ENCODE measurements at regions not wholly inside any gene's neighbourhood (a gene's known extent, or its start where the extent isn't known, plus 50 kb on each side); places are given as distances from the start of the nearest gene placed in this dataset.

DNA sequence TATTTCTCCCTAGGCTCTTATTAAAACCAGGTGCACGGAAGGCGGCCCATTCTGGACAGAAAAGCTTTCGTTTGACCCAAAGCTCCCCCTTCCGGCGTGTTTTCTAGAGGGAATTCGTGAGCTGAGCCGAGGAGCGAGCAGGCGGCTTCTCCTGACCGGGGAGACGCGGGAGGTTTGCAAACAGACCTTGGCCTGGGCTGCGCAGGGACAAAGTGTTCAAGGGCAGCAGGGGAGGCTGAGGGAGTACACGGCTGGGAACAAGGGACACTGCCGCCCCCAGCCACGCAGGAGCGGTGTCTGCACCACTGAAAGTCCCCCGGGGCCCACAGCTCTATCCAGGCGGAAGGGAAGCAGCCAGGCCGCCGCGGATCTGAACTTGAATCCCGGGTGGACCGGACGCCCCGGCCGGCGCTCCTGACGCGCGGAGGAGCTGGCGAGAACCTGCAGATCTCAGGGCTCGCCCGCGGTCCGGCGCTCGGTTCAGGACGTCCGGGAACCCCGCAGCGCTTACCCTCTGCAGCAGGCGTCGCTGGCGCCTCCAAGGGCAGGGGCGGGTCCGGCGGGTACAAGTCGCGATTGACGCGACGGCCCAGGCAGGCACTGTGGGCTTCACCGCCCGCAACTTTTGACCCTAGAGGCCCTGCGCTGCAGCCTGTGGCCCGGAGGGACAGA lies 101.9 kb downstream of the WT1 start:
- no peaks in the 10 kb centered on the region for H3K9me3 ChIP-seq (ENCODE audit: control insufficient read depth, insufficient read depth, low read length)
- H3K4ac ChIP-seq (ENCODE audit: low read depth, low read length), result no peak overlapping the region
- H3K4me3 ChIP-seq (ENCODE audit: insufficient read depth, low read depth, low read length), result peak overlapping the region; percentile 35
- H3K79me1 ChIP-seq (ENCODE audit: low read depth in 1 of 2, low read length in 2 of 2), result no peaks in the 10 kb centered on the region
- no peak overlapping the region for H3K18ac ChIP-seq (ENCODE audit: low read depth, low read length)
- intact Hi-C loops (cut with micrococcal nuclease) (no loop called here), in situ Hi-C loops (cut with MboI; ENCODE audit: low sequenced_read_pairs) (no loop called here), dilution Hi-C loops (cut with HindIII; ENCODE audit: low sequenced_read_pairs, unreplicated experiment) (no loop called here)
- H2BK5ac ChIP-seq (ENCODE audit: low read depth, low read length, poor library complexity, severe bottlenecking), result no peak overlapping the region
- no peak overlapping the region for H4K91ac ChIP-seq (ENCODE audit: insufficient read depth, low read depth, low read length)
- H2AK9ac ChIP-seq (replicated peaks; ENCODE audit: low read depth, low read length, poor library complexity), result no peak overlapping the region
- H3K27me3 ChIP-seq (ENCODE audit: control insufficient read depth, insufficient read depth, low read length), result peaks cover 7% of the 10 kb centered on the region
- peak overlapping the region; percentile 85 for H3K4me2 ChIP-seq (ENCODE audit: low read depth, low read length)
- H3K9ac ChIP-seq (ENCODE audit: low read depth, low read length), result no peak overlapping the region
- no peak overlapping the region for H3K27ac ChIP-seq (ENCODE audit: insufficient read depth, low read length)
- ATAC-seq (ENCODE audit: low read depth), result peak; percentile 87
- no peaks in the 10 kb centered on the region for H3K9me1 ChIP-seq (ENCODE audit: insufficient read depth, low read length)
- POLR2A ChIA-PET (ENCODE audit: unreplicated experiment), result no interaction called here
- DNase-seq, result peak; percentile 24
- no peak overlapping the region for H3K14ac ChIP-seq (replicated peaks; ENCODE audit: low read depth, low read length)
- CTCF ChIA-PET, result interaction anchor here (0.6 to 1.0 kb wide), 2 partner anchors 10 to 40 kb away, joined by 6 to 7 read pairs; no protein-coding TSS in a partner anchor
- no peak overlapping the region for H2BK120ac ChIP-seq (ENCODE audit: low read depth, low read length)
- no peak overlapping the region for H4K5ac ChIP-seq (ENCODE audit: low read depth, low read length)
- no TSS peak for BruUV-seq (replicated peaks)
- H3K4me1 ChIP-seq (ENCODE audit: control insufficient read depth, insufficient read depth, low read length), result no peaks in the 10 kb centered on the region
- no peak overlapping the region for H2BK20ac ChIP-seq (ENCODE audit: low read depth, low read length)
- TF ChIP-seq, protein P1, sequence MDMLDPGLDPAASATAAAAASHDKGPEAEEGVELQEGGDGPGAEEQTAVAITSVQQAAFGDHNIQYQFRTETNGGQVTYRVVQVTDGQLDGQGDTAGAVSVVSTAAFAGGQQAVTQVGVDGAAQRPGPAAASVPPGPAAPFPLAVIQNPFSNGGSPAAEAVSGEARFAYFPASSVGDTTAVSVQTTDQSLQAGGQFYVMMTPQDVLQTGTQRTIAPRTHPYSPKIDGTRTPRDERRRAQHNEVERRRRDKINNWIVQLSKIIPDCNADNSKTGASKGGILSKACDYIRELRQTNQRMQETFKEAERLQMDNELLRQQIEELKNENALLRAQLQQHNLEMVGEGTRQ (IDR thresholded peaks at IDR 0.05; ENCODE audit: low read depth, low read length), result no peak
- TF ChIP-seq MAFK (IDR thresholded peaks at IDR 0.05; ENCODE audit: low read depth, low read length), result no peak
- TF ChIP-seq MXI1 (IDR thresholded peaks at IDR 0.05; ENCODE audit: borderline replicate concordance, low read depth, low read length), result no peak
- TF ChIP-seq CEBPB (IDR thresholded peaks at IDR 0.05; ENCODE audit: low read depth, low read length), result no peak
- no peak for TF ChIP-seq NFE2L2 (IDR thresholded peaks at IDR 0.05; ENCODE audit: low read depth, low read length)
- TF ChIP-seq RFX5 (IDR thresholded peaks at IDR 0.05; ENCODE audit: low read depth, low read length), result no peak
- TF ChIP-seq, protein P2, sequence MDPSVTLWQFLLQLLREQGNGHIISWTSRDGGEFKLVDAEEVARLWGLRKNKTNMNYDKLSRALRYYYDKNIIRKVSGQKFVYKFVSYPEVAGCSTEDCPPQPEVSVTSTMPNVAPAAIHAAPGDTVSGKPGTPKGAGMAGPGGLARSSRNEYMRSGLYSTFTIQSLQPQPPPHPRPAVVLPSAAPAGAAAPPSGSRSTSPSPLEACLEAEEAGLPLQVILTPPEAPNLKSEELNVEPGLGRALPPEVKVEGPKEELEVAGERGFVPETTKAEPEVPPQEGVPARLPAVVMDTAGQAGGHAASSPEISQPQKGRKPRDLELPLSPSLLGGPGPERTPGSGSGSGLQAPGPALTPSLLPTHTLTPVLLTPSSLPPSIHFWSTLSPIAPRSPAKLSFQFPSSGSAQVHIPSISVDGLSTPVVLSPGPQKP (IDR thresholded peaks at IDR 0.05; ENCODE audit: borderline replicate concordance, low read depth, low read length), result no peak
- TF ChIP-seq SMC3 (IDR thresholded peaks at IDR 0.05; ENCODE audit: low read depth, low read length), result no peak
- no peak overlapping the region for H2AK5ac ChIP-seq (ENCODE audit: low read depth, low read length)
- H2BK15ac ChIP-seq (ENCODE audit: low read depth, low read length), result no peak overlapping the region
- H4K20me1 ChIP-seq (ENCODE audit: insufficient read depth, low read length), result no peaks in the 10 kb centered on the region
- peak overlapping the region; percentile 92 for H2AFZ ChIP-seq (replicated peaks; ENCODE audit: low read length, poor library complexity)
- no peak overlapping the region for H3K23ac ChIP-seq (ENCODE audit: low read depth, low read length)
- no peaks in the 10 kb centered on the region for H3K36me3 ChIP-seq (ENCODE audit: control insufficient read depth, insufficient read depth, low read length)
- no peak overlapping the region for H4K8ac ChIP-seq (ENCODE audit: low read depth in 2 of 2, low read length in 2 of 2)
- 11% methylated on average over 31 of the region's 57 CpGs; no CpG with 5 or more reads in 1 of the 2 experiments for whole genome bisulfite sequencing, 2 experiments (ENCODE audit: extremely low coverage in 2 of 2, insufficient read length in 1 of 2)
- no peak overlapping the region for H3K56ac ChIP-seq (ENCODE audit: extremely low read depth, insufficient read depth, low read length)

All from IMR-90 (cell line).